OCI-LY3 (cell line): ENCODE measurements at regions not wholly inside any gene's neighbourhood (a gene's known extent, or its start where the extent isn't known, plus 50 kb on each side); places are given as distances from the start of the nearest gene placed in this dataset.

Experiments
- EZH2phosphoT487 ChIP-seq: fragments of 200-600 bp; shearing (Covaris generic); IDR thresholded peaks from 2 replicates; pipeline ENCODE4 v1.6.1; 2018; ENCODE audit warnings: antibody characterized with exemption, mixed run types, low read depth
- TF ChIP-seq, protein P1 (sequence below): fragments of 200-600, 300-600 bp; sonication (generic); IDR thresholded peaks from 2 replicates; pipeline ENCODE4 v1.5.1; 2014; ENCODE audit warnings: antibody characterized with exemption, low read length, low read depth

DNA sequence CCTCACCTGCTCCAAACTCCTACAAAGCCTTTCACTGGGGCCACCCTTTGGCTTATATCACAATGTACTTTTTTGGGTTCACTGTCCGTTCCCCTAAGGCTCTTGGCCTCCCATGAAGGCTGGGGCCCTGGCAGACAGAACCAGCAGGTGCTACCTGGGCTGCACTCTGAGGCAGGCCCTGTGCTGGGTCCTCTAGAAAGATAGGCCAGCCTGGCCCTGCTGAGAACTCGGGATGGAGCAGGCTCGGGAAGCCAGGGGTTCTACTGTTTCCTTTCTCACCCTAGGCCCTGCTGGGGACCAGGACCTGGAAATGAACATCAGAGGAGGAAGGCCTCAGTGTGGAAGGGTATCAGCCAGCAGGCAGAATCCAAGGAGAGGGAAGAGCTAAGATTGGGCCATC, 79.5 kb downstream of the MRPL14 start:
- TF ChIP-seq, protein P1, sequence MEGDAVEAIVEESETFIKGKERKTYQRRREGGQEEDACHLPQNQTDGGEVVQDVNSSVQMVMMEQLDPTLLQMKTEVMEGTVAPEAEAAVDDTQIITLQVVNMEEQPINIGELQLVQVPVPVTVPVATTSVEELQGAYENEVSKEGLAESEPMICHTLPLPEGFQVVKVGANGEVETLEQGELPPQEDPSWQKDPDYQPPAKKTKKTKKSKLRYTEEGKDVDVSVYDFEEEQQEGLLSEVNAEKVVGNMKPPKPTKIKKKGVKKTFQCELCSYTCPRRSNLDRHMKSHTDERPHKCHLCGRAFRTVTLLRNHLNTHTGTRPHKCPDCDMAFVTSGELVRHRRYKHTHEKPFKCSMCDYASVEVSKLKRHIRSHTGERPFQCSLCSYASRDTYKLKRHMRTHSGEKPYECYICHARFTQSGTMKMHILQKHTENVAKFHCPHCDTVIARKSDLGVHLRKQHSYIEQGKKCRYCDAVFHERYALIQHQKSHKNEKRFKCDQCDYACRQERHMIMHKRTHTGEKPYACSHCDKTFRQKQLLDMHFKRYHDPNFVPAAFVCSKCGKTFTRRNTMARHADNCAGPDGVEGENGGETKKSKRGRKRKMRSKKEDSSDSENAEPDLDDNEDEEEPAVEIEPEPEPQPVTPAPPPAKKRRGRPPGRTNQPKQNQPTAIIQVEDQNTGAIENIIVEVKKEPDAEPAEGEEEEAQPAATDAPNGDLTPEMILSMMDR, result no peak
- no peak for TF ChIP-seq EZH2phosphoT487
